ENCODE measurements at regions not wholly inside any gene's neighbourhood (a gene's known extent, or its start where the extent isn't known, plus 50 kb on each side); places are given as distances from the start of the nearest gene placed in this dataset.

GRCh38 chr14:98415766-98416165 lies 856.2 kb downstream of the BCL11B start:
- TF ChIP-seq, protein P1, sequence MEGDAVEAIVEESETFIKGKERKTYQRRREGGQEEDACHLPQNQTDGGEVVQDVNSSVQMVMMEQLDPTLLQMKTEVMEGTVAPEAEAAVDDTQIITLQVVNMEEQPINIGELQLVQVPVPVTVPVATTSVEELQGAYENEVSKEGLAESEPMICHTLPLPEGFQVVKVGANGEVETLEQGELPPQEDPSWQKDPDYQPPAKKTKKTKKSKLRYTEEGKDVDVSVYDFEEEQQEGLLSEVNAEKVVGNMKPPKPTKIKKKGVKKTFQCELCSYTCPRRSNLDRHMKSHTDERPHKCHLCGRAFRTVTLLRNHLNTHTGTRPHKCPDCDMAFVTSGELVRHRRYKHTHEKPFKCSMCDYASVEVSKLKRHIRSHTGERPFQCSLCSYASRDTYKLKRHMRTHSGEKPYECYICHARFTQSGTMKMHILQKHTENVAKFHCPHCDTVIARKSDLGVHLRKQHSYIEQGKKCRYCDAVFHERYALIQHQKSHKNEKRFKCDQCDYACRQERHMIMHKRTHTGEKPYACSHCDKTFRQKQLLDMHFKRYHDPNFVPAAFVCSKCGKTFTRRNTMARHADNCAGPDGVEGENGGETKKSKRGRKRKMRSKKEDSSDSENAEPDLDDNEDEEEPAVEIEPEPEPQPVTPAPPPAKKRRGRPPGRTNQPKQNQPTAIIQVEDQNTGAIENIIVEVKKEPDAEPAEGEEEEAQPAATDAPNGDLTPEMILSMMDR (IDR thresholded peaks at IDR 0.05; ENCODE audit: control insufficient read depth, extremely low read depth, insufficient read depth): no peak
- H3K4me3 ChIP-seq (ENCODE audit: low read depth, low read length): no peak overlapping the region
- DNase-seq (ENCODE audit: low read depth): no peak

DNA sequence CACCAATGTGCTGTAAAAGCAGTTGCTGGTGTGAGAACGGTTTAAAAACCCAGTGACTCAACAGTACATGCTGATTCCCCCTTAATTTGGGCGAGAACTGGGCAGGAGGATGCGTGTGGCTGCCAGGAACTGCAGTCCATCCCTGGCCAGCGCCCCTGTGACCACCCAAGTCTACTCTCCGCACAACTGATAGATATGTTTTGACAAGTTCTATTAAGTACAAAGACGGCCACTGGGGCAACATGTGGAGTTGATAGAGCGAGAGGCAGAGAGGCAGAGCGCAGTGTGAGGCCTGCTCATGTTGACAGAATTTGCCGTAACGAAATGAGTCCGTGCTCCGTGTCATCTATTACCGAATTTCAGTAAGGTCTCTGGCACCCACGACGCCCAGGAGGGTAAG lies 855.0 kb downstream of the BCL11B start:
- TF ChIP-seq, protein P1 (IDR thresholded peaks at IDR 0.05; ENCODE audit: control insufficient read depth, extremely low read depth, insufficient read depth): no peak
- H3K4me3 ChIP-seq (ENCODE audit: low read depth, low read length): no peak overlapping the region
- DNase-seq (ENCODE audit: low read depth): no peak

DNA sequence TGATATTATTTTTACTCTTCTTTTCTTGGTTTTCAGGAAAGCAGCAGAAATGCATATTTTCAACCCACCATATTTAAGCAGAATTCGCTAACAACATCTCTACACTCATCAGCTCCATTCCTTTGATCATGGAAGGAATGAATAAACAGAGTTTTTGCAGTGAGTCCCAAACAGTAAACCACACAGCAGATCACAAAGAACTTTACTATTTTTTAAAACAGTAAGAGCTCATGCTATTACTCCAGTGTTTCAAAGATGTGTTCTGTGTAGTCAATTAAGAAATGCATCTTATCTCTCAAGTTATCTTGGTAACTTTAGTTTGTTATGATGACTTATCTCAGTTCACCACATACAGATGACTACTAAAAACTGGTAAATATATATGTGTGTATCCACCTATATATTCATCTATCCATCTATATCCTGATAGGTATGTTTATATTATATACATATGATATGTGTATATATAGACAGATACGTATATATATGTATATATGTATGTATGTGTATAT lies 843.5 kb downstream of the BCL11B start:
- TF ChIP-seq, protein P1 (IDR thresholded peaks at IDR 0.05; ENCODE audit: control insufficient read depth, extremely low read depth, insufficient read depth): no peak
- H3K4me3 ChIP-seq (ENCODE audit: low read depth, low read length): no peak overlapping the region
- no peak for DNase-seq (ENCODE audit: low read depth)

DNA sequence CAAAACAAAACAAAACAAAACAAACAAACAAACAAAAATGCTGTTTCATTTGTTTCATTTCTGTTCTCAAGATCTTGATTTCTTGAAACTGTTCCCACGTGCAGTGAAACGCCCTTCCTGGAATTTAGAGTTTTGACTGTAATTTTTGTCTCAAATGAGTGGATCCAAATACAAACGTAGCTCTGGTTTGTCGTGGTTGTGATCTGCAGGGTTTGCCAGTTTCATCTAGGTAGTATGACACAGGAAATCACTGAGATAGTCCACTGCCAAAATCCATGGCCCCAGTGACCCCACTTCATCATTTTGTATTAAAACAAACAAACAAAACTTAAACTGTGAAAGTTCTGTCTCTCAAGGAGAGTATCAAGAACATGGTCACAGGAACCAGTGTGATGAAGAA lies 838.6 kb downstream of the BCL11B start:
- no peak for DNase-seq (ENCODE audit: low read depth)
- no peak overlapping the region for H3K4me3 ChIP-seq (ENCODE audit: low read depth, low read length)
- TF ChIP-seq, protein P1 (IDR thresholded peaks at IDR 0.05; ENCODE audit: control insufficient read depth, extremely low read depth, insufficient read depth): no peak

GRCh38 chr14:98437113-98437512 lies 834.9 kb downstream of the BCL11B start:
- no peak overlapping the region for H3K4me3 ChIP-seq (ENCODE audit: low read depth, low read length)
- DNase-seq (ENCODE audit: low read depth): no peak
- TF ChIP-seq, protein P1 (IDR thresholded peaks at IDR 0.05; ENCODE audit: control insufficient read depth, extremely low read depth, insufficient read depth): no peak

- TF ChIP-seq, protein P1 (IDR thresholded peaks at IDR 0.05; ENCODE audit: control insufficient read depth, extremely low read depth, insufficient read depth): no peak
- no peak for DNase-seq (ENCODE audit: low read depth)
- H3K4me3 ChIP-seq (ENCODE audit: low read depth, low read length): no peak overlapping the region
Observed at GRCh38 chr14:98444077-98444476, 827.9 kb downstream of the BCL11B start.

DNA sequence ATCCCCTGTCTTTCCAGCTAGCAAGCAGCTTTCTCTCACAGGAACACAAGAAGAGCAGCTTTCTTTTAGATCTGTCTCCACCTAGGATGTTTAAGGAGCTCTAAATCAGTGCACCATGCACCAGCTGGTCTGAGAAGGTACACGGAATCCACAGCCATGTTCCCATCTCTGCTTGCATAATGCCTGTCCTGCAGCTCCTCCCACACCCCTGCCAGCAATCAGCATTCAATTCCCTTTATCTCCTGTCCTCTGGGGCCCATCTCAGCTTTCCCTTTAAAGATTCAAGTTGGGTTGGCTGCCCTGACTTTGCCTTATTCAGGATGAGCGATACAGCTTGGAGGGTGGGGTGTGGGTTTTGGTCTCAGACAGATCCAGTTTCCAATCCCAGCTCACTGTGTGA lies 826.3 kb downstream of the BCL11B start:
- TF ChIP-seq, protein P1 (IDR thresholded peaks at IDR 0.05; ENCODE audit: control insufficient read depth, extremely low read depth, insufficient read depth): no peak
- DNase-seq (ENCODE audit: low read depth): no peak
- H3K4me3 ChIP-seq (ENCODE audit: low read depth, low read length): no peak overlapping the region

All from LNCaP clone FGC (cell line).